HG02588 (cell line): ENCODE measurements at regions not wholly inside any gene's neighbourhood (a gene's known extent, or its start where the extent isn't known, plus 50 kb on each side); places are given as distances from the start of the nearest gene placed in this dataset.
A peak's percentile ranks its signal among the peaks of the same experiment; 100 is the strongest.
"Not testable (repeated sequence)": the region's sequence is repeated elsewhere in the genome, so short reads cannot be mapped to it uniquely, and the experiment has no call there.

Experiments
- ATAC-seq: cut with Tn5 transposase; IDR thresholded peaks from one replicate; pipeline ENCODE4 v1.9.1; 2021; ENCODE audit warnings: mild to moderate bottlenecking, moderate library complexity; ENCODE audit not compliant: unreplicated experiment

DNA sequence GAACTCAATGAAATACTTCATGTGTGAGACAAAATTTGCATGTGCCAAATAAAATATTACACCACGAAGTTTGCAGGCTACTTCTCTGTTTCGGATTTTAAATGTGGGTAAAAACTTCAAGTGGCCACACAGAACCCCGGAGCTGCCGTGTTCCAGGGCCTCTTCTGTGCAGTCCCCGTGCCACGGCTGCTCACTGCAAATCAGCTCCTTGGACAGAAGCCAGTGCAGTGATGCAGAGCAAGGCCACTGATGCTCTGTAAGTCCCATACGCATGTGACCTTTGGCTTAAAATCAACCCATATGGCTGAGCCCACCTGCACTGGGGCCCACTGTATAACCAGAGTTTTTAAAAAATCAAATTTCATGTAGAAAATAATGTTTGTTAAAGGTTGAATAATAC, 1309.4 kb downstream of the TBC1D22A start:
- ATAC-seq, result no peak

DNA sequence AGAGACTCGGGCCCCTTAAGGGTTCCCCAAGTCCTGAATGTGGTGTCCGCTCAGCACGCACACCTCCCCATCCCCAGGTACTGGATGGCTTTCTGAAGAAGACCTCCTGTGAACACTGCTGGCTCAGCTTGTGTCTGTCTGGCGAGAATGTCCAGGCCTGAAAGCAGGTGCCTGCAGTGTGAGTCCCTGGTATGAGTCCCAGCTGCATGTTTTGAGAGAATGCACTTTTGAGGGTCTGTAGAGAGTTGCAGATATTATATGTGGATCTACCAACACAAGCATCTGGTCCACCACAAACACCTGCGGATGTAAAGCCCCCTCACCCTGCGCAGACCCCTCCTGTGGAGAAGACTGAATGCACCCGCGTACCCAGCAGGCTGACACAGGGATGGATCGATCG, 1308.9 kb downstream of the TBC1D22A start:
- ATAC-seq, result no peak

DNA sequence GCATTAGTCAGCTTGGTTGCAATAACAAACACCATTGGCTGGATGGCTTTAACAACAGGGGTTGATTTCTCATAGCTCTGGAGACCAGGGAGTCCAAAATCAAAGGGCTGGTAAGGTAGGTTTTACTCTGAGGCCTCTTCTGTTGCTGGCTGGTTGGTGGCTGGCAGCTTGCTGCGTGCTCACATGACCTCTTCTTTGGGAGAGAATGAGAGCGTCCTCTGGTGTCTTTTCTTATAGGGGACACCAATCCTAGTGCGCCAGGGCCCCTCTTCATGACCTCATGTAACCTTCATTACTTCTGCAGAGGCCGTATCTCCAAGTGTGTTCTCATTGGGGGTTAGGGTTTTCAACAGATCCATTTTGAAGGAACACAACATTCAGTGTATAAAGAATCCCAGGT, 1308.3 kb downstream of the TBC1D22A start:
- ATAC-seq, result no peak

DNA sequence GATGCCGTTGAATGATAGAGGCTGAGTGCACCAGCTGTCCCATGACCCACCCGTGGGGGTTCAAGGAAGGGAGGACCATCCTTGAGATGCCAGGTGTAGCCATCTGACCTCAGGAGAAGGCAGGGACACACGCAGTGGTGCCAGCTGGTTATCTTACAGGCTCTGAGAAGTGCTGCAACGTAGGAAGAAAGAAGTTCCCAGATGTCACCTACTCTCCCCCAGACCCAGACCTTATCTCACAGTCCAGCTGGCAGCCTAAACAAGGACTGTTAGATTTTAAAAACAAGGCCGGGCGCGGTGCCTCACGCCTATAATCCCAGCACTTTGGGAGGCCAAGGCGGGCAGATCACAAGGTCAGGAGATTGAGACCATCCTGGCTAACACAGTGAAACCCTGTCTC, 1307.6 kb downstream of the TBC1D22A start:
- no peak for ATAC-seq

DNA sequence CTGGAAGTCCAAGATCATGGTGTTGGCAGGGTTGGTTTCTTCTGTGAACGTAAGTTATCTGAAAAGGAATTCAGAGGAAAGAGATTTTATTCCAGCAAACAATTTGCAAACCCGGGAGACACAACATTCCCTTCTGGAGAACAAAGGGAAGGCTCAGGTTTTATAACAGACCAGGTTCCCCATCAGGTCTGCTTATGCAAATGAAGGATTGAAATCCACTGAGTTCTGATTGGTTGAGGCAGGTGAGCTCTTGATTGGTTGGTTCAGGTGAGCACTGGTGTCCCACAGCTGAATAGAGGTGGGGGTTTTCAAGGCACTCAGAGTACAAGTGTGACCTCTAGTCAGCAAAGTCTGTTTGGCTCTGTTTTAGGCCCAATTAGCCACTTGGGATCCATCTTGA, 1306.8 kb downstream of the TBC1D22A start:
- no peak for ATAC-seq

DNA sequence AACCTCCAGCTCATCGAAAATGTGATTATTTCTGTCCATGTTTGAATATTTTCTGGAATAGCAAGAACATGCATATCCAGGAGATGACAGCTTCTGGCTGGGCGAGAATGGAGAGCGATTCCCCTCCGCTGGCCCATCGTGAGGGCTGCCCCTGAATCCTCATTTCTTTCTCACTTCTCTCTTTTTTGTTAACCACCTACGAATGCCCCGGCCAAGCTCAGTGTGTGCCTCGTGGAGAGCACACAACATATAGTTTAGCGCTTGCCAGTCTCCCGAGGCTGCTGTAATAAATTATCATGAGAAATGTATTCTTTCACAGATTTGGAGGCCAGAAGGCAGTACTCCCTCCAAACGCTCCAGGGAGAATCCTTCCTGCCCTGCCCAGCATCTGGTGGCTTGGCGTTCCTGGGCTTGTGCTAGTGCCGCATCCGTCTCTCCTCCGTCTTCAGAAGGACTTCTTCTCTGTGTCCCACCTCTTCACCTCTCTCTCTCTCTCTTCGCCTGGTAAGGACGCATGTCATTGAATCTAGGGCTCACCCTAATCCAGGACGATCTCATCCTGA, 1306.0 kb downstream of the TBC1D22A start:
- no peak for ATAC-seq

DNA sequence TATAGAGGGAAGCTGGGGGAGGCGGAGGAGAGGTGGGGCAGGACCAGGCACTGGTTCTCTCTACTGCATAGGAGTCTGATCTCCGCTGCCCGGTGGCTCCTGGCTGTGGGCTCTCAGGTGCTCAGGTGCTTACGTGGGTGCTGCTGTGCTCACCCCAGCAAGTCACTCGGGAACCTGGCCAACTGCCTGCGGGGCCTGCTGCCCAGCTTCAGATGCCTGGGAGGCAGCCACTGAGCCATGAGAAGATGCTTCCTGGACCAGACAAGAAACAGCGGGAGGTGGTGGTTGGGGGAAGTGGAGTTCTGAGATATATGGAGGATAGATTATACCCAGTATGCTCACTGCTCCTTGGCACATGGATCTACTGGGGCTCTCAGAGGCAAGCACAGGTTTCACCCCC, 1303.4 kb downstream of the TBC1D22A start:
- no peak for ATAC-seq

DNA sequence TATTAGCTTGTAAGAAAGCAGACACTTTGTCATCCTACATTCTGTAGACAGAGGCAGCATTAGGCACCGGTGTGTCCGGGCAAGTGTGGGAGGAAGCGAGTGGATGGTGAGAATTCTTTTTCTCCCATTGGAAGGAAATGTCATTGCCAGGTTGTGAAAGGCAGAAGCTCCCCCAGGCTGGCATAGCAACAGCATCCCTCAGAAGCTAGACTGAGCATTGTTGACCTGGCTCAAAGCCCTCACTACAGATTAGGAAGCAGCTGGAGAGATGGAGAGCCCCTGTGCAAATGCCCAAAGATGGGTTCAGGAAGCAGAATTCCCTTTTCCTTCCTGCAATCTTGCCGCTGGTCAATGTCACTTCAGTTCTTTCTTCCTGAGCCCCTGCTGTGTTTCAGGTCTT, 1299.3 kb downstream of the TBC1D22A start:
- ATAC-seq, result no peak

DNA sequence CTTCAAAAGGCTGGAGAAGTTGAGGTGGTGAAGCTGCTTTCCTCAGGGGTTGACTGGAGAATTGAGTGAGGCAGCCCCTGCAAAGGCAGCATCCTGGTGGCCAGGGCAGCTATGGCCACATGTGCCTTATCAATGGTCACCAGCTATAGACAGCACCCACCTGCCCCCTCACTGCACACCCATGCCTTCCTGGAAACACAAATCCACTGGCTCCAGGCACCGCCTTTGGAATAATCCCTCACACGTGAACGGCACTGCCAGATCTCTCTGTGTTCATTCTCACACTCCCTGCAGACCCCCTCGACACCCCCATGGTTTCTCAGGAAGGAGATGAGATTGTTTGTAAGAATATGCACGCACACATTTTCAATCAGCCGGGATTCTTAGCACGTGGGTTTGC, 1297.8 kb downstream of the TBC1D22A start:
- no peak for ATAC-seq

DNA sequence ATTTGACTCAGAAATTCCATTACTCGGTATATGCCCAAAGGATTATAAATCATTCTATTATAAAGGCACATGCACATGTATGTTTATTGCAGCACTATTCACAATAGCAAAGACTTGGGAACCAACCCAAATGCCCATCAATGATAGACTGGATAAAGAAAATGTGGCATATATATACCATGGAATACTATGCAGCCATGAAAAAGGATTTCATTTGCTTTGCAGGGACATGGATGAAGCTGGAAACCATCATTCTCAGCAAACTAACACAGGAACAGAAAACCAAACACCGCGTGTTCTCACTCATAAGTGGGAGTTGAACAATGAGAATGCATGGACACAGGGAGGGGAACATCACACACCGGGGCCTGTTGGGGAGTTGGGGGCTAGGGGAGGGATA, 1297.1 kb downstream of the TBC1D22A start:
- not testable (repeated sequence) for ATAC-seq

DNA sequence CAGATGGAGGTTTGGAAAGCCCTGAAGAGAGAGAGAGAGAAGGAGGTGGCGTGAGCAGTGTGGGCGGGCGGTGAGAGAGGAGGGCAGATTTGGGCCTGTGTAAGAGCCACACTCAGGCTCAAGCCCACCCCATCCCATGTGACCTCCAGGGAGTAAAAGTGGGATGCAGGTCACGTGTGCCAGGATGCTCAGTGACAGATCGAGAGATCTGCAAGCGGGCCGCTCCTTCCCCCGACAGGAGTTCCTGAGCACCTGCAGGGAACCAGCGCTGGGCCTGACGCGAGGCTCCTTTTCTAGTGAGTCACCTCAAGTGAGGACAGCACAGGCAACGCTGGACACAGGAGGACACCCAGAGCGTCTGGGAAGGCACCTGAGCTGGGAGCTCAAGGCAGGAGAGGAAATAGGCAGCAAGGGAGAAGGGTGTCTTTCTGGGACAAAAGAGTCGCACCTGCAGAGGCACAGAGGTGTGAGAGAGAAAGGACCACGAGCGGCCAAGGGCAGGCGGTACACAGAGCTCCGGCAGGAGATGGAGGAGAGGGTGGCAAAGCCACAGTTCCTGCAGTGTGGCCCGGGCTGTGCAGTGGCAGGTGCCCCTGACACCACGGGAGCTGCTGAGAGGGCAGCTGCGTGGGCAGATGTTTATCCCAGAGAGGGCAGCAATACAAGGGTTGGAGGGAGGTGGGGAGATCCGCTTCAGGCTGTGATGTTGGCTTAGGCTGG, 1294.8 kb downstream of the TBC1D22A start:
- ATAC-seq, result no peak

DNA sequence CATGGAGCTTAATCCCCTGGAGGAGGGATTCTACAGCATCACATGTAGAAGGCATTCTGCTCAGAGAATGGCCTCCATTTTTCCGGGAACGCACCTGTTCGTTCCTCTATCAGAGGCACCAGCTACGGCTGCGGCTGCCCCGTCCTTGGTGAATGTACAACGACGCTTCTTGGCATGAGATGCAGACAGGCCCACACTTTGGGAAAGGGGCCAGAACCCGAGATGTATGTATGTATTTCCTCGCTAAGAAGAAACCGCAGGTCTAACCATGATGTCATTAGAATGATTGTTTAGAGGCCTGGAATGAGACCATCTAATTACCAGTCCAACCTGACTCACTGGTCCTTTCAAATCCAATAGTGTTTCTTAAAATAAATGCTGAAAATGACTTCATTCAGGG, 1293.4 kb downstream of the TBC1D22A start:
- no peak for ATAC-seq

DNA sequence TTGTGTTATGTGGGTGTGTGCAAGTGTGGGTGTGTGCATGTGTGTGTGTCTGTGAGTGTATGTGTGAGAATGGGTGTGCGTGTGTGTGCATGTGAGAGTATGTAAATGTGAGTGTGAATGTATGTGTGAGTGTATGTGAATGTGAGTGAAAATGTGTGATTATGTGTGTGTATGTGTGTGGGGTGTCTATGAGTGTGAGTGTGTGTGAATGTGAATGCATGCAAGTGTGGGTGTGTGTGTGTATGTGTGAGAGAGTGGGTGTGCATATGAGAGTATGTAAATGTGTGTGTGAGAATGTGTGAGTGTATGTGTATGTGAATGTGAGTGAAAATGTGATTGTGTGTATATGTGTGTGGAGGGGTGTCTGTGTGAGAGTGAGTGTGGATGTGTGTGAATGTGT, 1292.7 kb downstream of the TBC1D22A start:
- ATAC-seq, result no peak

DNA sequence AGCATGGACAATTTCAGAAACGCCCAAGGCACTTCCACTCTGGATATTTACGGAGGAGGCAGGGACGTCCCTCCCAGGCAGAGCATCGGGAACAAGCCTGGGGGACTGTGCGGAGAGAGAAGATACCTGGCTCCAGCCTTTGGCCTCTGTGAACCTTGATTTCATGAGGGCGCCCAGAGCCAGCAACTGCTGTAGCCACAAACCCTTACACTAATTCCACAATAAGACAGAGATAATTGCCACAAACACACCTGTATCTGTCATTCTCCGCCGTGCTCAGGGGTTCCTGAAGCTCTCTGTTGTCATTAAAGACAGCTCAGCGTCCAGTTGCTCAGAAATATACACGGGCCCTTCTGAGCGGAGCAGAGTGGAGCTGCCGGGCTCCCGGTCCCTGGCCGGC, 1292.1 kb downstream of the TBC1D22A start:
- no peak for ATAC-seq

DNA sequence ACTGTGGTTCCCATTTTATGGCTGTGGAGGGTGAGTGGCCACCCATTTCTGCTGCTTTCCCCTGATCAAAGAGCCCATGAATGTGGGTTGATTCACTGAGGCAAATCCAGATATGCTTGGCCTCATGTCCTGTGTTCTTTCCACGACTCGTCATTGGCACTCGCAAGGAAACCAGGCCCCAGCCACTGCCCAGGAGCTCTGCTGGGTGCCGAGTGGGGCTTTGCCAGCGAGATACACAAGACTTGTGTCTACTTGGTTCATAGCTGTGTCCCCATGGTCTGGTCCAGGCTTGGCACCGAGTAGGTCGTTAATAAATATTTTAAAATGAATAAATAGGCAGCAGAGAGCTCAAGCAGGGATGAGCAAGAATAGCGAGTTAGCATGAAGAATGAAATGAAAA, 1291.5 kb downstream of the TBC1D22A start:
- no peak for ATAC-seq

DNA sequence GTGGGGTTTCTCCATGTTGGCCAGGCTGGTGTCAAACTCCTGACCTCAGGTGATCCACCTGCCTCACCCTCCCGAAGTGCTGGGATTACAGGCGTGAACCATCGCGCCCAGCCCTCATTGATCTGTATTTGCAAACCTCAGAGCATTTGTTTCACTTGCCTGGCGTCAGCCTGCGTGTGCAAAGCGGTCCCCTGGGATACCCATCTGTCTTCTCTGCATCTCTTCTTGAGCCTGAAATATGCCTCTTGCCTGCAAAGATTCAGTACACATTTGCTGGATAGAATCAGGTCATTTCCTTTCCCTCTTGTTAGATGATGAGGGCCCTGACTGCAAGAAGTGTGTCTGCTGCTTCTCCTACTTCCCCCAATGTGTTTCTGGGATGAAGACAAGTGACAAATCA, 1291.0 kb downstream of the TBC1D22A start:
- no peak for ATAC-seq

DNA sequence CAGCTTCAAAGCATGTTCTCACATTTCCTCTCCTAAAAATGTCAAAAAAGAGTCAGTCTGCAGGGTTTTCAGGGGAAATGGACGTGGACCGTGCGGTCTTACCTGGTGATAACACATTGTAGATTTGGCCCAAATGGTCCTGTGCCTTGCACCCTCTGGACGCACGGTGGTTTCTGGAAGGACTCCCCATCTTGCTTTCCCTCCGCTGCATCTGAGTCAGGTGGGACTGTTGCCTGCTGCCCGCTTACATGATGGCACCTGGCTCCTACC, 1290.1 kb downstream of the TBC1D22A start:
- ATAC-seq, result no peak

DNA sequence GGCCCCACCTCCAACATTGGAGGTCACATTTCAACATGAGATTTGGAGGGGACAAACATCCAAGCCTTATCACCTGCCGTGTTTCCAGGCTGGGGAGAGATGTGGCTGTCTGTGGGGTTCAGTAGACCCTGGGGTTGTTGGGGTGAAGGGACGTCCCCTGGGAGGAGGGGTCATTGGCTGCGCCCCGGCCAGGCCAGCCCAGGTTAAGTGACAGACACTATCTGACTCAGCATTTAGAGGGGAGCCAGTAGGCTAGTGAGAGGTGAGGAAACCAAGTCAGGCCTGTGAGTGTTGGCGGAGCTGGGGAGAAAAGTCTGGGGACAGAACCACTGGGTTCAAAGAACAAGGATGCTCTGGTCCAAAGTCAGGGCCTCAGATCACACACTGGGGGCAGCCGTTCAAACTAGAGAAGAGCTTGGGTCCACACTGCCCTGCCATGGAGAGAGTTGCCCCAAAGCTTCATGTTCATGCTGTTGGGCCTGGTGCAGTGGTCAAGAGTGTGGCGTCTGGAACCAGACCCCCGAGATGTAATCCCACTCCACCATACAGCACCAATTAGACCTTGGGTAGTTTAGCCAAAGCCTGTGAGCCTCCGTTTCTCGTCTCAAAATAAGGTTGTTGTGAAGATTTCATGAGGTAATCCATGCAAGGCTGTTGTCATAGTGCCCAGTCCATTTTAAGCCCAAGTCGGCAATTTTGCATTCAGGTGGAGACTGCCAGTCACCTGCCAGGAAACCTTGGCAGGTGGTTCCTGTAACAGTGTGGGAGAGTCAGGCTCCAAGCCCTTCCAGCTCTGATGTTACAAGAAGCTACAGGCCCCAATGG, 1289.6 kb downstream of the TBC1D22A start:
- no peak for ATAC-seq

DNA sequence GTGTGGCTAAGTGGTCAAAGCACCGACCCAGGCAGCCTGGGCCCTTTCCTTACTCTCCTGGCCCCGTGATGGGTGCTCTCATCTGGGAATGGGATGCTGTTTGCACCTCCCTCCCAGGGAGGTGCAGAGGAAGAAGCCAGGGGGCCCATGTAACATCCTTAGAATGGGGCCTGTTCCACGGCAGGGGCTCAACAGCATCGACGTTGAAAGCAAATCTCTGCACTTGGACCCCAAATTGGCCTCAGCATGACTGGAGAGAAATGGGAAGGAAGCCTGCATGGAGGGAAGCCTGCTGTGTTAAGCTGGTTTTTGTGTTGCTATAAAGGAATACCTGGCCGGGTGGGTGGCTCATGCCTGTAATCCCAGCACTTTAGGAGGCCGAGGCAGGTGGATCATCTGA, 1288.4 kb downstream of the TBC1D22A start:
- ATAC-seq, result no peak

DNA sequence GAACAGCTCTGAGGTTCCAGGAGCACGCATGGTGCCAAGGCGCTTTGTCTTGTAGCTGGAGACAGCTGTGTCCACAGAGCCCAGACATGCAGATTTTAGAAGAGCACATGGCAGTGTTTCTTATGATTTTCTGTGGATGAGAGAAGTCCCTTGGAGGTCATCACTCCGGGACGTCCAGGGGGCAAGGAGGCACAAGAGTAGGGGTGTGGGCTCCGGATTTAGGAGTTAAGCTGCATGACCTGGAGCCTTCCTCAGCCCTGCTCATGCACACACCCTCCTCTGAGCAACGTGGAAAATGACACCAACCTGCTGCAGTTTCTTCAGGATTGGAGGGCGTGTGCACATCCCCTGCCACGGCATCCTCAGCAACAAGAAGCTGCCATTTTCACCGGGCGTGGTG, 1286.7 kb downstream of the TBC1D22A start:
- ATAC-seq, result no peak

DNA sequence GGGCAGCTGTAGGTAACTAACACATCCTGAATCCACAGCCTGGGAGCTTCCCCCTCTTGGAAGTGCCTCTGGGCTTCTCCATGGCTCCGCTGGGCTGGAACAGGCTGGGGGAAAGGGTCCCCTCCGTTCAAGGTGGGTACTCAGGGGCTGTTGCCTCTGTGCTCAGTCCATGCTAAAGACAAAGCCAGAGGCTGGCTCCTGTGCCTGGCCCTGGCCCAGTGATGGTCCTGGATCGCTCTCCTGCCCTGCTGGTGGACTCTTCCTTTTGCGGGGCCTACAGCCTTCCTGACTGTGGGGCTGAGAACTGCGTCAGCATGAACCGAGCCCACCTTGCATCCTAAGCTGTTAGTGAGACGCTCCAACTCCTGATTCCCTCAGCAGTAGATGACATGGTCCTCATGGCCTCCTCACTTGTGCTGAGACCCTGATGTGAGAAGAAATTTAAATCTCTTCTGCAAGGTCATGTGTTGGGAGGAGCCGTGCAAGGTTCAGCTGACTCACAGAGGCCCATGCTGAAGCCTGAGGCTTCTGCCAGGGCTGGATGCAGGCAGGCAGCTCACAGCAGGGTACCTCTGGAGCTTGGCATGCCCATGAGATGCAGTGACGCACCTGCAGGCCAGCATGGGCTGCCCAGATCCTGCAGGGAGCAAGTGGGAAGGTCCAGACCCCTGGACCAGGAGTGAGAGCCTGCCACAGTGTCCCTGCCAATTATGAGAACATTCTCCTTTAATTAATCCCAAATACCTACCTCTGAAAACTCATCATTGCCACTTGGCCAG, 1285.5 kb downstream of the TBC1D22A start:
- no peak for ATAC-seq

DNA sequence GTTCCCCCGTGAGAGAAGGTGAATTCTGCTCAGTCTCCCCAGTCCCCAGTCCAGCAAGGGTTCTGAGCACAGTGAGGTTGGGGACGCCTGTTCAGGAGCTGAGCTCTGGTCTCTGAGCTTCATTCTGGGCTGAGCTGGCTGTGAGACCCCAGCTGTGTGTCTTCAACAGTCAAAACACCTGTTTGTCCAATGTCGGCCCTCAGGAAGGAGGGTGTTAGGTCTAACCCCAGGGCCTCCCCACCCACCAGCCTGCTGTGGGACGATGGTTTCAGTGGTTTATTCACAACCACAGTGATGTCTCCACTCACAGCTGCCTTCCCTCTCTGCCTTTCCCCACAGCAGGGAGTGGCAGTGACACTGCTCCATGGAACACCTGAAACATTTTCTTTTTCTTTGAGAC, 1282.9 kb downstream of the TBC1D22A start:
- ATAC-seq, result peak; percentile 64
